Neural progenitor cell (in vitro differentiated cells): ENCODE measurements at regions not wholly inside any gene's neighbourhood (a gene's known extent, or its start where the extent isn't known, plus 50 kb on each side); places are given as distances from the start of the nearest gene placed in this dataset.

Experiments
- CTCF ChIP-seq: fragments of 200-600 bp; sonication (generic); IDR thresholded peaks from 2 replicates; pipeline ENCODE4 v1.5.1; 2017; ENCODE audit warnings: antibody characterized with exemption, mild to moderate bottlenecking
- EZH2 ChIP-seq: fragments of 200-600 bp; sonication (generic); IDR thresholded peaks from 2 replicates; pipeline ENCODE4 v1.6.1; 2017; ENCODE audit warnings: antibody characterized with exemption, mild to moderate bottlenecking, moderate library complexity
- EZH2phosphoT487 ChIP-seq: fragments of 200-600 bp; sonication (generic); IDR thresholded peaks from 2 replicates; pipeline ENCODE4 v1.6.1; 2017; ENCODE audit warnings: antibody characterized with exemption

- TF ChIP-seq CTCF, result no peak
- TF ChIP-seq EZH2, result no peak
- no peak for TF ChIP-seq EZH2phosphoT487
These were observed 289.5 kb upstream of the FAT3 start for GRCh38 chr11:91935120-91935519.
